DOHH2 (cell line): ENCODE measurements at regions not wholly inside any gene's neighbourhood (a gene's known extent, or its start where the extent isn't known, plus 50 kb on each side); places are given as distances from the start of the nearest gene placed in this dataset.

Source experiments
- H3F3A ChIP-seq: fragments of 200-600 bp; sonication (generic), shearing (Covaris generic); 2 replicates; pipeline ENCODE4 v1.6.0; 2016; ENCODE audit warnings: antibody characterized with exemption, mild to moderate bottlenecking; ENCODE audit not compliant: control insufficient read depth, insufficient read depth
- H3K27ac ChIP-seq: fragments of 200-600 bp; sonication (generic); 2 replicates; pipeline ENCODE4 v1.5.1; 2014; ENCODE audit warnings: low read depth, mild to moderate bottlenecking, low read length, moderate library complexity
- H3K27me3 ChIP-seq: fragments of 200-600 bp; sonication (generic); 2 replicates; pipeline ENCODE4 v1.6.1; 2014; ENCODE audit warnings: mild to moderate bottlenecking, low read length, mixed read lengths; ENCODE audit not compliant: control insufficient read depth
- H3K36me3 ChIP-seq: fragments of 200-600 bp; sonication (generic); 2 replicates; pipeline ENCODE4 v1.6.1; 2014; ENCODE audit warnings: mild to moderate bottlenecking, low read length, moderate library complexity, mixed read lengths; ENCODE audit not compliant: control insufficient read depth
- H3K4me1 ChIP-seq: fragments of 200-600 bp; sonication (generic); 2 replicates; pipeline ENCODE4 v1.6.1; 2014; ENCODE audit warnings: mild to moderate bottlenecking, low read length, mixed read lengths; ENCODE audit not compliant: control insufficient read depth
- H3K4me2 ChIP-seq: fragments of 200-600 bp; sonication (generic); 2 replicates; pipeline ENCODE4 v1.6.0; 2014; ENCODE audit warnings: mild to moderate bottlenecking, low read length, moderate library complexity
- H3K4me3 ChIP-seq: fragments of 200-600 bp; sonication (generic); 2 replicates; pipeline ENCODE4 v1.5.1; 2014; ENCODE audit warnings: mild to moderate bottlenecking, low read length, mixed read lengths
- H3K79me2 ChIP-seq: fragments of 200-600 bp; sonication (generic); 2 replicates; pipeline ENCODE4 v1.6.1; 2014; ENCODE audit warnings: mild to moderate bottlenecking, low read length, mixed read lengths; ENCODE audit not compliant: control insufficient read depth
- H3K9me2 ChIP-seq: fragments of 200-600 bp; sonication (generic); replicated peaks from 2 replicates; pipeline ENCODE4 v1.6.1; 2014; ENCODE audit warnings: mild to moderate bottlenecking, low read length, mixed read lengths; ENCODE audit not compliant: control insufficient read depth
- H3K9me3 ChIP-seq: fragments of 200-600 bp; sonication (generic); 2 replicates; pipeline ENCODE4 v1.6.1; 2014; ENCODE audit warnings: antibody characterized with exemption, low read length, mixed read lengths; ENCODE audit not compliant: control insufficient read depth, insufficient read depth
- H4K20me1 ChIP-seq: fragments of 200-600 bp; sonication (generic); 2 replicates; pipeline ENCODE4 v1.6.0; 2014; ENCODE audit warnings: low read depth, mild to moderate bottlenecking, antibody characterized with exemption, low read length, moderate library complexity; ENCODE audit not compliant: control insufficient read depth, insufficient read depth
- CTCF ChIP-seq: fragments of 200-600 bp; sonication (generic); IDR thresholded peaks from one replicate; pipeline ENCODE4 v1.5.1; 2014; ENCODE audit warnings: antibody characterized with exemption, mild to moderate bottlenecking, low read depth, low read length; ENCODE audit not compliant: poor library complexity, severe bottlenecking
- EZH2phosphoT487 ChIP-seq: fragments of 200-600 bp; sonication (generic); IDR thresholded peaks from 2 replicates; pipeline ENCODE4 v1.6.1; 2017; ENCODE audit warnings: borderline replicate concordance, mild to moderate bottlenecking, antibody characterized with exemption, low read length, moderate library complexity, mixed read lengths

GRCh38 chr12:105910030-105910429 lies 228.7 kb downstream of the NUAK1 start:
- TF ChIP-seq CTCF (no peak), EZH2phosphoT487 (no peak)
- Histone ChIP-seq H3K9me2 (no peaks in the 10 kb centered on the region), H3K36me3 (no peaks in the 10 kb centered on the region), H3K27me3 (peaks cover 7% of the 10 kb centered on the region; the same call in 1 of the 2 replicates), H3K27ac (no peak overlapping the region), H4K20me1 (no peaks in the 10 kb centered on the region), H3K4me2 (no peak overlapping the region), H3F3A (no peaks in the 10 kb centered on the region), H3K4me1 (no peaks in the 10 kb centered on the region), H3K79me2 (no peaks in the 10 kb centered on the region), H3K4me3 (no peak overlapping the region), H3K9me3 (no peaks in the 10 kb centered on the region; the same call in 1 of the 2 replicates)

- Histone ChIP-seq H4K20me1 (no peaks in the 10 kb centered on the region), H3K4me3 (no peak overlapping the region), H3K4me2 (no peak overlapping the region), H3K36me3 (no peaks in the 10 kb centered on the region), H3K9me3 (no peaks in the 10 kb centered on the region), H3K4me1 (no peaks in the 10 kb centered on the region), H3K27me3 (no peaks in the 10 kb centered on the region), H3K79me2 (no peaks in the 10 kb centered on the region), H3K9me2 (no peaks in the 10 kb centered on the region), H3F3A (no peaks in the 10 kb centered on the region), H3K27ac (no peak overlapping the region)
- TF ChIP-seq CTCF: no peak
- no peak for TF ChIP-seq EZH2phosphoT487
These were observed 226.8 kb downstream of the NUAK1 start for GRCh38 chr12:105911966-105912365.

- Histone ChIP-seq H3K27me3 (no peaks in the 10 kb centered on the region), H3K4me3 (no peak overlapping the region), H3K36me3 (no peaks in the 10 kb centered on the region), H3K9me2 (no peaks in the 10 kb centered on the region), H3K9me3 (no peaks in the 10 kb centered on the region), H3K79me2 (no peaks in the 10 kb centered on the region), H4K20me1 (no peaks in the 10 kb centered on the region), H3K4me2 (no peak overlapping the region), H3K27ac (no peak overlapping the region), H3K4me1 (no peaks in the 10 kb centered on the region), H3F3A (no peaks in the 10 kb centered on the region)
- TF ChIP-seq CTCF (no peak), EZH2phosphoT487 (no peak)
These were observed 225.7 kb downstream of the NUAK1 start for GRCh38 chr12:105912882-105913678.
